HCT116 (cell line): ENCODE measurements at regions not wholly inside any gene's neighbourhood (a gene's known extent, or its start where the extent isn't known, plus 50 kb on each side); places are given as distances from the start of the nearest gene placed in this dataset.

Source experiments
- ATAC-seq: fragments of 200-7000 bp; cut with Tn5 transposase; 2 replicates; pipeline ENCODE4 v1.9.1; 2020; ENCODE audit warnings: mild to moderate bottlenecking, moderate library complexity
- BruUV-seq: library from RNA; stranded (reverse); fragments of 400-500 nt; replicated peaks from 2 replicates; lab custom pipeline; 2021; lab: Mats Ljungman, UMichigan
- CTCF ChIA-PET: fragments of 300-600 bp; sonication (Branson Sonifier 250); formaldehyde crosslinking; loops from one replicate; lab custom pipeline; 2021; ENCODE audit warnings: antibody characterized with exemption; lab: Charles Lee
- POLR2A ChIA-PET: fragments of 300-600, 350-600 bp; sonication (Branson Sonifier 250); formaldehyde crosslinking; loops from one replicate; lab custom pipeline; 2021; ENCODE audit warnings: antibody characterized with exemption; lab: Charles Lee
- RAD21 ChIA-PET, 2 experiments: fragments of 300-600 bp; sonication (Branson Sonifier 250); formaldehyde crosslinking; loops; one replicate each; lab custom pipeline; 2023; ENCODE audit warnings: low total read pairs in 2 of 2; ENCODE audit not compliant: uncharacterized antibody in 2 of 2, unreplicated experiment in 2 of 2, low non-redundant PET in 1 of 2; lab: Charles Lee
- DNase-seq: peaks from one replicate; pipeline ENCODE4 v3.0.0-alpha.2; 2010; ENCODE audit warnings: low read depth, low spot score
- H2AFZ ChIP-seq: fragments of 200-600 bp; shearing (Covaris generic), sonication (generic); 2 replicates; pipeline ENCODE4 v1.6.1; 2017; ENCODE audit warnings: low read depth, mixed run types, mixed read lengths, antibody characterized with exemption, low read length; ENCODE audit not compliant: poor library complexity, severe bottlenecking
- H3K27ac ChIP-seq: 2 replicates; pipeline ENCODE4 v1.5.1; 2012; ENCODE audit warnings: low read depth, low read length
- H3K27me3 ChIP-seq: fragments of 200-600 bp; sonication (generic); 2 replicates; pipeline ENCODE4 v1.6.1; 2016; ENCODE audit warnings: mixed run types, low read length, mixed read lengths; ENCODE audit not compliant: insufficient read depth
- H3K36me3 ChIP-seq, 2 experiments: fragments of 200-500 bp in 1 of 2; fragments of 200-600 bp in 1 of 2; sonication (Bioruptor generic) in 1 of 2; sonication (generic) in 1 of 2; 2 replicates each; pipeline versions ENCODE4 v1.5.1 to v1.6.1; 2014 to 2016; ENCODE audit warnings: low read length in 2 of 2, inconsistent platforms in 1 of 2, mixed read lengths in 1 of 2, mixed run types in 1 of 2; ENCODE audit not compliant: insufficient read depth in 2 of 2, control insufficient read depth in 1 of 2
- H3K4me1 ChIP-seq, 2 experiments: fragments of 200-600 bp in 1 of 2; sonication (generic) in 1 of 2; 2 replicates each; pipeline versions ENCODE4 v1.5.1 to v1.6.1; 2012 to 2017; ENCODE audit warnings: low read length in 2 of 2, inconsistent platforms in 1 of 2, mild to moderate bottlenecking in 1 of 2, mixed read lengths in 1 of 2, mixed run types in 1 of 2, moderate library complexity in 1 of 2; ENCODE audit not compliant: insufficient read depth in 2 of 2, control insufficient read depth in 1 of 2
- H3K4me2 ChIP-seq: fragments of 200-600 bp; sonication (generic); 2 replicates; pipeline ENCODE4 v1.6.1; 2017; ENCODE audit warnings: mixed run types, low read length, mixed read lengths
- H3K4me3 ChIP-seq, 2 experiments: fragments of 200-600 bp in 1 of 2; sonication (generic) in 1 of 2; replicated peaks in 1 of 2; 2 replicates each; pipeline ENCODE4 v1.5.1; 2011 to 2016; ENCODE audit warnings: low read length in 2 of 2, control low read depth in 1 of 2, low read depth in 1 of 2, mild to moderate bottlenecking in 1 of 2, mixed read lengths in 1 of 2, mixed run types in 1 of 2
- H3K79me2 ChIP-seq: fragments of 200-600 bp; sonication (generic); 2 replicates; pipeline ENCODE4 v1.6.1; 2017; ENCODE audit warnings: mild to moderate bottlenecking, mixed run types, low read length, moderate library complexity, mixed read lengths; ENCODE audit not compliant: insufficient read depth
- H3K9ac ChIP-seq: fragments of 200-600 bp; sonication (generic); 2 replicates; pipeline ENCODE4 v1.6.1; 2016; ENCODE audit warnings: low read length, mixed read lengths
- H3K9me2 ChIP-seq: fragments of 200-600 bp; sonication (generic), shearing (Covaris generic); 2 replicates; pipeline ENCODE4 v1.6.1; 2017; ENCODE audit warnings: mixed run types, mild to moderate bottlenecking, moderate library complexity; ENCODE audit not compliant: insufficient read depth
- H3K9me3 ChIP-seq, 2 experiments: fragments of 200-500 bp in 1 of 2; fragments of 200-600 bp in 1 of 2; sonication (Bioruptor generic) in 1 of 2; sonication (generic) in 1 of 2; 2 replicates each; pipeline ENCODE4 v1.6.1; 2014 to 2017; ENCODE audit warnings: low read length in 2 of 2, mixed read lengths in 2 of 2, inconsistent platforms in 1 of 2, low read depth in 1 of 2, mild to moderate bottlenecking in 1 of 2, mixed run types in 1 of 2, moderate library complexity in 1 of 2; ENCODE audit not compliant: control insufficient read depth in 1 of 2, insufficient read depth in 1 of 2
- H4K20me1 ChIP-seq: fragments of 200-600 bp; sonication (generic), shearing (Covaris generic); 2 replicates; pipeline ENCODE4 v1.6.1; 2017; ENCODE audit warnings: mixed run types, mild to moderate bottlenecking, moderate library complexity; ENCODE audit not compliant: insufficient read depth
- ATF3 ChIP-seq: IDR thresholded peaks from 2 replicates; pipeline ENCODE4 v1.6.1; 2012
- CBX3 ChIP-seq: IDR thresholded peaks from 2 replicates; pipeline ENCODE4 v1.6.1; 2012; ENCODE audit warnings: low read depth
- CEBPB ChIP-seq: IDR thresholded peaks from 2 replicates; pipeline ENCODE4 v1.6.1; 2012; ENCODE audit warnings: low read depth
- CTCF ChIP-seq, 3 experiments: fragments of 200-600 bp in 1 of 3; sonication (generic) in 1 of 3; IDR thresholded peaks in 2 of 3; conservative IDR thresholded peaks in 1 of 3; 2 replicates each; pipeline ENCODE4 v1.5.1; 2012 to 2017; ENCODE audit warnings: low read depth in 2 of 3, low read length in 2 of 3, antibody characterized with exemption in 1 of 3, borderline replicate concordance in 1 of 3, control low read depth in 1 of 3, mild to moderate bottlenecking in 1 of 3, mixed read lengths in 1 of 3, mixed run types in 1 of 3, moderate library complexity in 1 of 3; ENCODE audit not compliant: insufficient read depth in 1 of 3
- EGR1 ChIP-seq: IDR thresholded peaks from 2 replicates; pipeline ENCODE4 v1.6.1; 2012; ENCODE audit warnings: low read depth
- ELF1 ChIP-seq: IDR thresholded peaks from 2 replicates; pipeline ENCODE4 v1.6.1; 2012; ENCODE audit warnings: low read depth, borderline replicate concordance
- JUND ChIP-seq: IDR thresholded peaks from 2 replicates; pipeline ENCODE4 v1.6.1; 2012
- POLR2A ChIP-seq: IDR thresholded peaks from 2 replicates; pipeline ENCODE4 v1.7.0; 2011; ENCODE audit warnings: borderline replicate concordance; ENCODE audit not compliant: insufficient read depth, insufficient read length; ENCODE audit errors: extremely low read depth
- RAD21 ChIP-seq: IDR thresholded peaks from 2 replicates; pipeline ENCODE4 v1.6.1; 2012; ENCODE audit warnings: low read depth, mild to moderate bottlenecking
- REST ChIP-seq: IDR thresholded peaks from 2 replicates; pipeline ENCODE4 v1.6.1; 2012; ENCODE audit warnings: low read depth
- SP1 ChIP-seq: IDR thresholded peaks from 2 replicates; pipeline ENCODE4 v1.6.1; 2012; ENCODE audit warnings: low read depth
- ZBTB33 ChIP-seq: IDR thresholded peaks from 2 replicates; pipeline ENCODE4 v1.6.1; 2011; ENCODE audit warnings: mild to moderate bottlenecking, low read length, moderate library complexity; ENCODE audit not compliant: insufficient replicate concordance; ENCODE audit errors: extremely low read depth
- ZNF274 ChIP-seq: fragments of 200-500 bp; sonication (Bioruptor generic); IDR thresholded peaks from 2 replicates; pipeline ENCODE4 v1.6.1; 2014; ENCODE audit warnings: mild to moderate bottlenecking, low read depth, low read length, inconsistent platforms
- intact Hi-C: fragments of 100-400 bp; cut with micrococcal nuclease; formaldehyde crosslinking; loops from 2 replicates; pipeline ENCODE4 v1.10.0; 2022

- TF ChIP-seq CTCF (IDR thresholded peaks at IDR 0.05 in 2 of 3, conservative IDR thresholded peaks at IDR 0.05 in 1 of 3; ENCODE audit: borderline replicate concordance in 1 of 3, insufficient read depth in 1 of 3, low read depth in 2 of 3, low read length in 2 of 3) (no peak), REST (no peak), JUND (no peak)
- TF ChIP-seq, all 23 proteins: peak for 0
Measured at GRCh38 chr3:103389356-103389755, 954.5 kb downstream of the ZPLD1 start (continued).

GRCh38 chr3:103393395-103394186 is 958.8 kb downstream of the ZPLD1 start:
- H2AFZ ChIP-seq: peak overlapping the region; percentile 29
- H4K20me1 ChIP-seq: no peaks in the 10 kb centered on the region
- no peaks in the 10 kb centered on the region for H3K4me1 ChIP-seq
- ChIA-PET POLR2A (no interaction called here), CTCF (no interaction called here), RAD21 (no interaction called here)
- BruUV-seq: no TSS peak
- H3K79me2 ChIP-seq: no peaks in the 10 kb centered on the region
- no peaks in the 10 kb centered on the region for H3K27me3 ChIP-seq
- H3K9me2 ChIP-seq: no peaks in the 10 kb centered on the region
- no peak for ATAC-seq
- no peaks in the 10 kb centered on the region for H3K36me3 ChIP-seq
- DNase-seq: no peak
- no peaks in the 10 kb centered on the region for H3K9me3 ChIP-seq
- H3K4me3 ChIP-seq: no peak overlapping the region
- H3K9ac ChIP-seq: no peak overlapping the region
- H3K27ac ChIP-seq: no peak overlapping the region
- no peak overlapping the region for H3K4me2 ChIP-seq
- intact Hi-C loops: no loop called here
- TF ChIP-seq POLR2A: no peak
- no peak for TF ChIP-seq CTCF (IDR thresholded peaks at IDR 0.05 in 2 of 3, conservative IDR thresholded peaks at IDR 0.05 in 1 of 3; ENCODE audit: borderline replicate concordance in 1 of 3, insufficient read depth in 1 of 3, low read depth in 2 of 3, low read length in 2 of 3)
- TF ChIP-seq ZBTB33: no peak
- TF ChIP-seq CBX3: no peak
- TF ChIP-seq RAD21: no peak
- no peak for TF ChIP-seq SP1
- no peak for TF ChIP-seq EGR1
- TF ChIP-seq CEBPB: no peak
- TF ChIP-seq ZNF274: no peak
- TF ChIP-seq ATF3: no peak
- TF ChIP-seq ELF1: no peak
